ENCODE measurements at regions not wholly inside any gene's neighbourhood (a gene's known extent, or its start where the extent isn't known, plus 50 kb on each side); places are given as distances from the start of the nearest gene placed in this dataset.

- TF ChIP-seq EZH2 (IDR thresholded peaks at IDR 0.05) (no peak), POLR2AphosphoS5 (IDR thresholded peaks at IDR 0.05; ENCODE audit: borderline replicate concordance, low read depth, low read length) (no peak)
Observed at GRCh38 chr10:29850371-29850770, 209.0 kb downstream of the JCAD start.

Data from SK-N-MC (cell line).